ENCODE measurements at regions not wholly inside any gene's neighbourhood (a gene's known extent, or its start where the extent isn't known, plus 50 kb on each side); places are given as distances from the start of the nearest gene placed in this dataset.

GRCh38 chr2:11096591-11096990 lies 58.7 kb upstream of the SLC66A3 start:
- H3K27ac ChIP-seq: no peak overlapping the region
- no peak for DNase-seq (ENCODE audit: low spot score)
- no peak for TF ChIP-seq CTCF (conservative IDR thresholded peaks at IDR 0.05; ENCODE audit: low read depth)
- ChIA-PET POLR2A (ENCODE audit: low non-redundant PET) (no interaction called here), CTCF (no interaction called here)

GRCh38 chr2:11097038-11097720 lies 58.1 kb upstream of the SLC66A3 start:
- CTCF ChIA-PET: no interaction called here
- peak; percentile 29 for DNase-seq (ENCODE audit: low spot score)
- H3K27ac ChIP-seq: no peak overlapping the region
- TF ChIP-seq CTCF (conservative IDR thresholded peaks at IDR 0.05; ENCODE audit: low read depth): no peak
- POLR2A ChIA-PET (ENCODE audit: low non-redundant PET): no interaction called here

- H3K27ac ChIP-seq: no peak overlapping the region
- no peak for TF ChIP-seq CTCF (conservative IDR thresholded peaks at IDR 0.05; ENCODE audit: low read depth)
- DNase-seq (ENCODE audit: low spot score): no peak
- CTCF ChIA-PET: interaction anchor here (0.6 kb wide), 1 partner anchor 126 kb away, joined by 3 read pairs; no protein-coding TSS in a partner anchor
- POLR2A ChIA-PET (ENCODE audit: low non-redundant PET): no interaction called here
These were observed 57.3 kb upstream of the SLC66A3 start for GRCh38 chr2:11097854-11098387.

- CTCF ChIA-PET: no interaction called here
These were observed 55.9 kb upstream of the SLC66A3 start for GRCh38 chr2:11099122-11100065.

GRCh38 chr2:11100130-11100529 lies 55.1 kb upstream of the SLC66A3 start:
- CTCF ChIA-PET: no interaction called here
- POLR2A ChIA-PET (ENCODE audit: low non-redundant PET): no interaction called here

More at GRCh38 chr2:11099122-11100065, 55.9 kb upstream of the SLC66A3 start:
- POLR2A ChIA-PET (ENCODE audit: low non-redundant PET): no interaction called here
- no peak for TF ChIP-seq CTCF (conservative IDR thresholded peaks at IDR 0.05; ENCODE audit: low read depth)
- H3K27ac ChIP-seq: no peak overlapping the region
- DNase-seq (ENCODE audit: low spot score): no peak

More at GRCh38 chr2:11100130-11100529, 55.1 kb upstream of the SLC66A3 start:
- TF ChIP-seq CTCF (conservative IDR thresholded peaks at IDR 0.05; ENCODE audit: low read depth): no peak
- no peak for DNase-seq (ENCODE audit: low spot score)
- no peak overlapping the region for H3K27ac ChIP-seq
